Chondrocyte (in vitro differentiated cells): ENCODE measurements at regions not wholly inside any gene's neighbourhood (a gene's known extent, or its start where the extent isn't known, plus 50 kb on each side); places are given as distances from the start of the nearest gene placed in this dataset.

Source experiments
- DNase-seq: peaks from one replicate; pipeline ENCODE4 v3.0.0; 2021; ENCODE audit warnings: mixed read lengths, low spot score
- H3K27ac Mint-ChIP-seq: one replicate; pipeline ENCODE4 v1.8.0; 2021; ENCODE audit warnings: mild to moderate bottlenecking, moderate library complexity, mixed read lengths; ENCODE audit not compliant: unreplicated experiment
- H3K27me3 Mint-ChIP-seq: 2 replicates; pipeline ENCODE4 v1.8.0; 2021; ENCODE audit warnings: low read depth, mixed read lengths
- H3K36me3 Mint-ChIP-seq: 2 replicates; pipeline ENCODE4 v1.8.0; 2021; ENCODE audit warnings: low read depth, mixed read lengths
- H3K4me1 Mint-ChIP-seq: 2 replicates; pipeline ENCODE4 v1.8.0; 2021; ENCODE audit warnings: low read depth, mild to moderate bottlenecking, mixed read lengths
- H3K4me3 Mint-ChIP-seq: one replicate; pipeline ENCODE4 v1.8.0; 2021; ENCODE audit warnings: mild to moderate bottlenecking, moderate library complexity, mixed read lengths; ENCODE audit not compliant: unreplicated experiment
- H3K9me3 Mint-ChIP-seq: 2 replicates; pipeline ENCODE4 v1.8.0; 2021; ENCODE audit warnings: low read depth, mixed read lengths
- TF ChIP-seq, protein P1 (sequence below): fragments of 200-600 bp; sonication (generic); IDR thresholded peaks from 2 replicates; pipeline ENCODE4 v1.5.0; 2021; ENCODE audit warnings: antibody characterized with exemption, mild to moderate bottlenecking, moderate library complexity

DNA sequence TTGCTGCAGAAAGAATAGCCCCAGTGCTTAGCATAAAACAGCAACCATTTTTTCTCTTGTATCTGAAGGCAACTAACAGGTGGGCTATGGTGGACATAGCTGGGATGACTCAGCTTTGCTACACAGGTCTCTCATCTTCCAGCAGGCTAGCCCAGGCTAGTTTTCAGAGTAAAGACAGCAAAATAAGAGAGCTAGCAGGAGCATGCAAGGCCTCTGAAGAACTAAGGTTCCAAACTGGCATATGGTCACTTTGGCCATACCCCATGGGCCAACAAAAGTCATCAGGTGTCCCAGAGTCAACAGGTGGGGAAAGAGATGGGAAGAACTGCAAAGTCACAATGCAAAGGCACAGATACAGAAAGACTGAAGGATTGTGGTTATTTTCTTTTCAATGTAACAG, 571.6 kb upstream of the MGMT start:
- peaks cover 12% of the 10 kb centered on the region for H3K9me3 Mint-ChIP-seq
- H3K4me1 Mint-ChIP-seq: no peaks in the 10 kb centered on the region
- no peak overlapping the region for H3K4me3 Mint-ChIP-seq
- H3K27me3 Mint-ChIP-seq: no peaks in the 10 kb centered on the region
- TF ChIP-seq, protein P1, sequence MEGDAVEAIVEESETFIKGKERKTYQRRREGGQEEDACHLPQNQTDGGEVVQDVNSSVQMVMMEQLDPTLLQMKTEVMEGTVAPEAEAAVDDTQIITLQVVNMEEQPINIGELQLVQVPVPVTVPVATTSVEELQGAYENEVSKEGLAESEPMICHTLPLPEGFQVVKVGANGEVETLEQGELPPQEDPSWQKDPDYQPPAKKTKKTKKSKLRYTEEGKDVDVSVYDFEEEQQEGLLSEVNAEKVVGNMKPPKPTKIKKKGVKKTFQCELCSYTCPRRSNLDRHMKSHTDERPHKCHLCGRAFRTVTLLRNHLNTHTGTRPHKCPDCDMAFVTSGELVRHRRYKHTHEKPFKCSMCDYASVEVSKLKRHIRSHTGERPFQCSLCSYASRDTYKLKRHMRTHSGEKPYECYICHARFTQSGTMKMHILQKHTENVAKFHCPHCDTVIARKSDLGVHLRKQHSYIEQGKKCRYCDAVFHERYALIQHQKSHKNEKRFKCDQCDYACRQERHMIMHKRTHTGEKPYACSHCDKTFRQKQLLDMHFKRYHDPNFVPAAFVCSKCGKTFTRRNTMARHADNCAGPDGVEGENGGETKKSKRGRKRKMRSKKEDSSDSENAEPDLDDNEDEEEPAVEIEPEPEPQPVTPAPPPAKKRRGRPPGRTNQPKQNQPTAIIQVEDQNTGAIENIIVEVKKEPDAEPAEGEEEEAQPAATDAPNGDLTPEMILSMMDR: no peak
- H3K27ac Mint-ChIP-seq: no peak overlapping the region
- H3K36me3 Mint-ChIP-seq: no peaks in the 10 kb centered on the region
- no peak for DNase-seq

DNA sequence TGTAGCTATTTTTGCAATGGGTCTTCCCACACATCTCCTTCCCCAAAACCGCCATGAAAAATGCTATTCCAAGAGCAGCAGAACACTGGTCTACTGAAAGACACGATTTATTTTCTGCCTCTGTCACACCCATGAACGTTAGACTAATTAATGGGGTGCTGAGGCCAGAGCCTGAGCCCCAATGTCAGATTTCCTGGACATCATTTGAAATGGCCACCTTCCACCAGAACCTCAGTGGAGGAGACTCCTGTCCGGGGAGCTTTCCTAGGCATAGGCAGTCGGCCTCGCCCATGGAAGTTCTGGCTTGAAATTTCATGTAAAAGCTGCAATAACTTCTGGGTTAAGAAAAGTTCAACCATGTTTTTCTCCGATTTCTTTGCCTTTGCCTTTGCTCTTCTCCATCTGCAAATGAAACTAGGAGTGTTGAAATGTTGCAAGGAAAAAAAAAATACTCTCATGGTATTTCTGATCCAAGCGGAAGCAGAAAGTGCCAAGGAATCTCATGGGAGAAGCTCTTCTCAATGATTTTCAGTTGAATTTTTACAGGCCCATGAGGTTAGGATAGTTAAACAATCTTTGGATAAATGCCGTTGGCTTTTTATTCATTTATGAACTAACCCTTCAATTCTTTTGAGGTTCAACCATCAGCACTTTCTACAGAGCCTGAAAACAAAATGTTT, 570.8 kb upstream of the MGMT start:
- no peak overlapping the region for H3K27ac Mint-ChIP-seq
- no peaks in the 10 kb centered on the region for H3K4me1 Mint-ChIP-seq
- H3K36me3 Mint-ChIP-seq: no peaks in the 10 kb centered on the region
- H3K4me3 Mint-ChIP-seq: no peak overlapping the region
- no peaks in the 10 kb centered on the region for H3K27me3 Mint-ChIP-seq
- no peak for DNase-seq
- peaks cover 7% of the 10 kb centered on the region for H3K9me3 Mint-ChIP-seq
- TF ChIP-seq, protein P1: no peak

DNA sequence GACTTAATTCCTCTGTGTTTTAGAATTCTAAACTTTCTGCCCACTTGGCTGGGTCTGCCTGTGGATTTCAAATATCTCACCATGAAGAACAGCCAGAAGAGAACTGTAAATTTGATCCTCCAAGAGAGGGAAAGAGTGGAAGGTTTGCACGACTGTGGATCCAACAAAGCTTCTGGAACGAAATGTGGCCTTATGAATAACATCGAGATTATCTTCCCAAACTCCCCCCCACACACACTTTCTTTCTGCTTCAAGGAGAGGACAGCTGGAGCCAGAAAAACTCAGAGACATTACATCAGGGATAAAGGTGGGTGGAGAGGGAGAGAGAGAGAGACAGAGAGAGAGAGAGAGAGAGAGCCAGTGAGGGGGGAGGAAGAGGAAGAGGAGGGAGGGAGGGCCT, 570.1 kb upstream of the MGMT start:
- Mint-ChIP-seq H3K9me3 (peaks cover 6% of the 10 kb centered on the region), H3K27me3 (no peaks in the 10 kb centered on the region), H3K27ac (no peak overlapping the region), H3K4me3 (no peak overlapping the region), H3K36me3 (no peaks in the 10 kb centered on the region), H3K4me1 (no peaks in the 10 kb centered on the region)
- TF ChIP-seq, protein P1: no peak
- no peak for DNase-seq

DNA sequence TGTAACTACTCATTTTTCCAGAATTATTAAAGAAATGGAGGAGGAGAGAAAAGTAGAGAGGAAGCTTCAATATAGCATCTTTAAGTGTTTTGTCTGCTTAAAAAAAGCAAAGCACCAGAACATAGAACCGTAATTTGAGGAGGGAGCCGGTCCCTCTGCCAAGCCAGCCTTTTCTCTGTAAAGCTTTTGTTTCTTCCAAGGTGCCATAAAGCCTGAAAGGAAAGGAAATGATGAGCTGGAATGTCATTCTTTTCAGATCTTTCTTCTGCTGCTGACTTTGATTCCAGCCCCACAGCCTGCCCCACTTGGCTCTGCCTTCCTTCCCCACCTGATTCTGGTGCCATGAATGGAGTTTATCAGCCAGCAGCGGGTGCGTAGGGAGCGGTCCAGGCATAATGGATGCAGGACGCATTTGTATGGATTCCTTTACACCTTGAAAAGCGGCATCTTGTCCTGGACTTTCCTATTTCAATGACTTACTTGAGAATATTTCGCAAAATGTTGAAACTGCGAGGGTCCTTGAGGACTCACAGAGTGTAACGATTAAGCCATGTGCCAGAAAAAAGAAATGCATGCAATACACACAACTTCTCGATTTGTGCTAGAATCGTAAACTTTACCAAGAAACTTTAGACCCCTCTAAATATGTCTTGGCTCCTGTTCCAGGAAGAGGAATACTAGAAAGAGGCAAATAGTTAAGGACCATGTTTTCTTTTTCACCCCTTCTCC, 569.5 kb upstream of the MGMT start:
- no peaks in the 10 kb centered on the region for H3K36me3 Mint-ChIP-seq
- no peak overlapping the region for H3K27ac Mint-ChIP-seq
- TF ChIP-seq, protein P1: no peak
- no peak for DNase-seq
- H3K4me3 Mint-ChIP-seq: no peak overlapping the region
- H3K9me3 Mint-ChIP-seq: peaks cover 3% of the 10 kb centered on the region
- H3K27me3 Mint-ChIP-seq: no peaks in the 10 kb centered on the region
- no peaks in the 10 kb centered on the region for H3K4me1 Mint-ChIP-seq

DNA sequence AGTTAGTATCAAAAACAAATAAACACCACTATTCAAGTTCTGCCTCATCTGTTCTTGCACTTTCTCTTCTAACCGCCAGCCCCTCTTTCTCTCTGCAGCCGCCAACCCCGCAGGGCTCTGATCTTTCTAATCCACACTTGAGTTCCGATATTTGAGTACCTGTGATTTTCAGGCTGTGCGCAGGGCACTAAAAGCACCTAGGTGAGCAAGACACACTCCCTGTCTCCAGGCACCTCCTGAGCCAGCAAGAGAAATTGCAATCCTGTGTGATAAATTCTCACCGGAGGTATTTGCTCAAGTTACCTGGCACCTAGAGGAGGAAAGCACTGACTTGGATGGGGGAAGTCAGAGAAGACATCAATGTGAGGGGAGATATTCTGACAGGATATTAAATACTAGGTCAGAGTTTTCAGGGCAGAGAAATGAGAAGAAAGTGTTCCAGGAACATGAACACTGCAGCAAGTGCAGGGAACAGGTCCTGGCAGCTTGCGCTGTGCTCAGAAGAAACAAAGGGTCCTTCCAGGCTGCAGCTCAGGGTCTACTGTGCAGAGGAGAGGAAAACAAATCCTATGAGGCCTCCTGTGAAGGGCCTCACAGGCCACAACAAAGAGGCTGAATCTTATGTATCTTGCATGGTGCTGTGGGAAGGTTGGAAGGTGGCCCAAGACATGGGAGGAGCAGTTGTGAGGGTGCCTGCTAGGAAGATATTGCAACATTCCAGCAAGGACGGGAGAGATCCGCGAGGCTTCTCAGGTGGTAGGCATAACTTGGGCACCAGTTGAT, 568.7 kb upstream of the MGMT start:
- Mint-ChIP-seq H3K27me3 (no peaks in the 10 kb centered on the region), H3K4me1 (no peaks in the 10 kb centered on the region), H3K9me3 (peaks cover 3% of the 10 kb centered on the region), H3K27ac (no peak overlapping the region), H3K36me3 (no peaks in the 10 kb centered on the region), H3K4me3 (no peak overlapping the region)
- TF ChIP-seq, protein P1: no peak
- DNase-seq: no peak
